HCT116 (cell line): ENCODE measurements at regions not wholly inside any gene's neighbourhood (a gene's known extent, or its start where the extent isn't known, plus 50 kb on each side); places are given as distances from the start of the nearest gene placed in this dataset.

Source experiments
- CEBPB ChIP-seq: IDR thresholded peaks from 2 replicates; pipeline ENCODE4 v1.6.1; 2012; ENCODE audit warnings: low read depth
- EZH2 ChIP-seq: fragments of 200-600 bp; sonication (generic); IDR thresholded peaks from 2 replicates; pipeline ENCODE4 v1.6.1; 2017; ENCODE audit warnings: antibody characterized with exemption, mixed run types
- EZH2phosphoT487 ChIP-seq: fragments of 200-600 bp; IDR thresholded peaks from 2 replicates; pipeline ENCODE4 v1.6.1; 2018; ENCODE audit warnings: antibody characterized with exemption, borderline replicate concordance
- POLR2A ChIP-seq: IDR thresholded peaks from 2 replicates; pipeline ENCODE4 v1.7.0; 2011; ENCODE audit warnings: borderline replicate concordance; ENCODE audit not compliant: insufficient read depth, insufficient read length; ENCODE audit errors: extremely low read depth
- POLR2AphosphoS5 ChIP-seq: IDR thresholded peaks from 2 replicates; pipeline ENCODE4 v1.6.1; 2011; ENCODE audit warnings: mild to moderate bottlenecking, low read depth, low read length, moderate library complexity
- REST ChIP-seq: IDR thresholded peaks from 2 replicates; pipeline ENCODE4 v1.6.1; 2012; ENCODE audit warnings: low read depth
- SIN3A ChIP-seq: IDR thresholded peaks from 2 replicates; pipeline ENCODE4 v1.6.1; 2012; ENCODE audit warnings: low read depth
- SP1 ChIP-seq: IDR thresholded peaks from 2 replicates; pipeline ENCODE4 v1.6.1; 2012; ENCODE audit warnings: low read depth
- TCF7L2 ChIP-seq: IDR thresholded peaks from 2 replicates; pipeline ENCODE4 v1.7.0; 2011; ENCODE audit warnings: borderline replicate concordance, inconsistent platforms; ENCODE audit not compliant: insufficient read depth, insufficient read length; ENCODE audit errors: extremely low read depth
- ZNF274 ChIP-seq: fragments of 200-500 bp; sonication (Bioruptor generic); IDR thresholded peaks from 2 replicates; pipeline ENCODE4 v1.6.1; 2014; ENCODE audit warnings: mild to moderate bottlenecking, low read depth, low read length, inconsistent platforms
- TF ChIP-seq, protein P1 (sequence below), 3 experiments: fragments of 200-600 bp in 1 of 3; sonication (generic) in 1 of 3; IDR thresholded peaks in 2 of 3; conservative IDR thresholded peaks in 1 of 3; 2 replicates each; pipeline ENCODE4 v1.5.1; 2012 to 2017; ENCODE audit warnings: low read depth in 2 of 3, low read length in 2 of 3, antibody characterized with exemption in 1 of 3, borderline replicate concordance in 1 of 3, control low read depth in 1 of 3, mild to moderate bottlenecking in 1 of 3, mixed read lengths in 1 of 3, mixed run types in 1 of 3, moderate library complexity in 1 of 3; ENCODE audit not compliant: insufficient read depth in 1 of 3
- TF ChIP-seq, protein P2 (sequence below): IDR thresholded peaks from 2 replicates; pipeline ENCODE4 v1.6.1; 2012

DNA sequence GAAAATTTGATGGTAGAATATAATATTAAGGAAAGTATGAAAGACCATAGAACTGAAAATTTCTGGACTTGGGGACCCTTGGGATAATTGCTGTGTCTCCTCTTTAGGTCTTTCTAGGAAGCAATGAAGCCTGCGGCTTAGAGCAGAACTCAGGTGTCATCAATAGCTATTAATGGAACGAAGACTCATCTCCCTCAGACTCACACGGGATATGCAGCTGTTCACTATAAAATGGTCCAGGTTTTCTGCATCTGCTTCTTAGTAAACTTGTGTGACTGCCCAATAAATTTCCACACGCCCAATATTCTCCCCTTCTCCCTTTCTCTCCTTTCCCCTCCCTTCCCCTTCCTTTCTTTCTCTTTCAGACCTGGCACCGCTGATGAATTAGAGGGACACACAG, 392.5 kb downstream of the HLX start:
- no peak for TF ChIP-seq POLR2A
- TF ChIP-seq, protein P1, sequence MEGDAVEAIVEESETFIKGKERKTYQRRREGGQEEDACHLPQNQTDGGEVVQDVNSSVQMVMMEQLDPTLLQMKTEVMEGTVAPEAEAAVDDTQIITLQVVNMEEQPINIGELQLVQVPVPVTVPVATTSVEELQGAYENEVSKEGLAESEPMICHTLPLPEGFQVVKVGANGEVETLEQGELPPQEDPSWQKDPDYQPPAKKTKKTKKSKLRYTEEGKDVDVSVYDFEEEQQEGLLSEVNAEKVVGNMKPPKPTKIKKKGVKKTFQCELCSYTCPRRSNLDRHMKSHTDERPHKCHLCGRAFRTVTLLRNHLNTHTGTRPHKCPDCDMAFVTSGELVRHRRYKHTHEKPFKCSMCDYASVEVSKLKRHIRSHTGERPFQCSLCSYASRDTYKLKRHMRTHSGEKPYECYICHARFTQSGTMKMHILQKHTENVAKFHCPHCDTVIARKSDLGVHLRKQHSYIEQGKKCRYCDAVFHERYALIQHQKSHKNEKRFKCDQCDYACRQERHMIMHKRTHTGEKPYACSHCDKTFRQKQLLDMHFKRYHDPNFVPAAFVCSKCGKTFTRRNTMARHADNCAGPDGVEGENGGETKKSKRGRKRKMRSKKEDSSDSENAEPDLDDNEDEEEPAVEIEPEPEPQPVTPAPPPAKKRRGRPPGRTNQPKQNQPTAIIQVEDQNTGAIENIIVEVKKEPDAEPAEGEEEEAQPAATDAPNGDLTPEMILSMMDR (IDR thresholded peaks at IDR 0.05 in 2 of 3, conservative IDR thresholded peaks at IDR 0.05 in 1 of 3; ENCODE audit: borderline replicate concordance in 1 of 3, insufficient read depth in 1 of 3, low read depth in 2 of 3, low read length in 2 of 3): no peak
- no peak for TF ChIP-seq ZNF274
- TF ChIP-seq EZH2: no peak
- no peak for TF ChIP-seq TCF7L2
- no peak for TF ChIP-seq SIN3A
- no peak for TF ChIP-seq CEBPB
- no peak for TF ChIP-seq POLR2AphosphoS5
- TF ChIP-seq EZH2phosphoT487: no peak
- TF ChIP-seq, protein P2, sequence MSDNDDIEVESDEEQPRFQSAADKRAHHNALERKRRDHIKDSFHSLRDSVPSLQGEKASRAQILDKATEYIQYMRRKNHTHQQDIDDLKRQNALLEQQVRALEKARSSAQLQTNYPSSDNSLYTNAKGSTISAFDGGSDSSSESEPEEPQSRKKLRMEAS: no peak
- no peak for TF ChIP-seq REST
- no peak for TF ChIP-seq SP1
